Stimulated activated naive CD4-positive, alpha-beta T cell treated with Interleukin-2 at 50 U/mL for 16 hours (primary cell): ENCODE measurements at regions not wholly inside any gene's neighbourhood (a gene's known extent, or its start where the extent isn't known, plus 50 kb on each side); places are given as distances from the start of the nearest gene placed in this dataset.
"Not testable (repeated sequence)": the region's sequence is repeated elsewhere in the genome, so short reads cannot be mapped to it uniquely, and the experiment has no call there.

Source experiments
- DNase-seq: peaks from one replicate; lab custom pipeline; 2025; lab: John Stamatoyannopoulos, UW

- DNase-seq: no peak
Measured at GRCh38 chr13:23007426-23007825, 173.4 kb upstream of the SGCG start.

DNA sequence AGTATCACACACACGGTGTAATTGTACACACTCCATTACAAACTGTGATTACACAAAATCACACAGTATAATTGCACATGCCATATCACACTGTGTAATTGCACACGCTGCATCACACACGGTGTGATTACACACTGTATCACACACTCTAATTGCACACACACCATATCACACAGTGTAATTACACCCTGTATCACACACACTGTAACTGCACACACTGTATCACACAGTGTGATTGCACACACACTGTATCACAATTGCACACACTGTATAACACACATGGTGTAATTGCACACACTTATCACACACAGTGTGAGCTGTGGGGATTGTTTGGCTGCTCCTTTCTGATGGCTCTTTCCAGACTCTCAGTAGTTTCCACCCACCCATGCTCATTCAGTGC, 162.6 kb upstream of the SGCG start:
- no peak for DNase-seq

DNA sequence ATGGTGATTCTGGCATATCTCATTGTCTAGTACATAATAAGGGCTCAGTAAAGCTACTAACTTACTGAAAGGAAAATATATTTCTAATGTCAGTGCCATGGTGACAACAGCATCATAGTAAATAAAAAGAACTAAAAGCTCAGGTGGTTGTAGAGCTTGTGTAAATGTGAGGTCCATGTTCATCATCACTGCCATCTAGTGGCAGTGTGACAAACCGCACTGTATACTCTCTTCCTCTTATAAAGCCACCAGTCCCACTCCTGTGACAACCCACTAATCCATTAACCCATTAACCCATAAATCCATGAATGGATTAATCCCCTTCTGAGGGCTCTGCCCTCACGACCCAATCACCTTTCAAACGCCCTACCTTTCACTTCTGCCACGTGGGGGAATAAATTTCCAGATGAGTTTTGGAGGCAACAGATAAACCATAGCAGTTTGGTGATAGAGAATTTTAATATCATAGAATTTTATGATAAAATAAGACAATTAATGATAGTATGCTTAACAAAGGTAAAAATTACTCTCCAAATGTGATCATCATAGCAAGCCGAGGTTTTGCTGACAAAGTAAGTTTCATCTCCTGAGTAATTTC, 160.4 kb upstream of the SGCG start:
- no peak for DNase-seq

DNA sequence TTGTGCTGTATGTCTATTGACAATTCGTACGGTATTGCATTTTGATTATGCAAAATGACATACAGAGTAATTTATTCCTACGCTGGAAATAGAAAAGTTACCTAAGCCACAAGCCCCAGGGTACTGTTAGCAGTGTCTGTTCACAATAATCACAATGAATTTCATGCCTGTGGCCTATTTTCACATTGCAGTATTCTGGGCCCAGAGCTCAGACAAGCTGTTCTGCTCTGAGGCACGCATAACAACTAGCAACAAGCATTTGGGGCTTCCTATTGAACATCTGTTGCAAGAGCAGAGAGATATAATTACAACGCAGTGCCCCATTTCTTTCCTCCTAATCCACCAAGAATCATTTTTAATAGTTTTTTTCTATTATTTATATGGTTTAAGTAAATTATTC, 158.9 kb upstream of the SGCG start:
- DNase-seq: no peak

- DNase-seq: no peak
Measured at GRCh38 chr13:23022704-23023103, 158.1 kb upstream of the SGCG start.

- DNase-seq: no peak
Measured at GRCh38 chr13:23025864-23026608, 154.7 kb upstream of the SGCG start.

DNA sequence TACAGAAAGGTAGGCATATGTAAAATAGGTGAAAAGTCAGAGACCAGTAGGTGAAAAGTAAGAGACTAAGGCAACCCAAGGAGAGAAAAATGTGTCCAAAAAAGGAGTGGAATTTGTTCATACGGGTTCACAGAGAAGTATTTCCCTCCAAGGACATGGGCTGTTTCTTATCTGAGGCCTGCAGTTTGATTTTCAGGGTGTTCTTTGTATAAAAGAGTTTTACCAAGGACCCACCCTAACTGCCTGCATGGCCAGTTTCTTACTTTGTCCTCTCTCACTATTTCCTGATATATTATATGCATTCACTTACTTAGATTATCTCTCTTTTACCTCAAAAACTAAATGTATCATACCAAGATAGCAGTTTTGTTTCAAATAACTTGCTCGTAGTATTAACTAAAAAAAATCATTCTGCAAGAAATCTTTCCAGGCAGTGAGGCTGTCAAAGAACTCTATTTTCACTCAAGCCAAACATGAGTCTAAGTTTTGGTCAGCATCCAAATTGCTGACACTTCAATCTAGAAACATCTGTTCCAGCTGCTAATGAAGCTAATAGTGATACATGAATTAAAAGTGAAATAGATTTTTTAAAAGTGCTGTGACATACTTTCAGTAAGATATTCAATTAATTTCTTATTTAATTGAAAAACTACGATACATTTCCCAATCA, 141.4 kb upstream of the SGCG start:
- no peak for DNase-seq

DNA sequence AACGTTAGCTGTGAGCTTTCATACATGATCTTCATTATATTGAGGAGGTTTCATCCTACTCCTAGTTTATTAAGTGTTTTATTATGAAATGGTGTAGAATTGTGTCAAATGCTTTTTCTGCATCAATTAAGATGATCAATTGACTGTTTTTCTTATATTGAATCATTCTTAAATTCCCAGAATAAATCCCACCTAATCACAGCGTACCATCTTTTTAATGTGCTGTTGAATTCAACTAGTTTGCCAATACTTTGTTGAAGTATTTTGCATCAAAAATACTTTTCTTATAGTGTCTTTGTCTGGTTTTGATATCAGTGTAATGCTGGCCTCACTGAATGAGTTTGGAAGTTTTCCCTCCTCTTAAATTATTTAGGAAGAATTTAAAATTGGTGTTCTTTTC, 138.6 kb upstream of the SGCG start:
- no peak for DNase-seq

GRCh38 chr13:23044906-23045305, 135.9 kb upstream of the SGCG start:
- DNase-seq: no peak

DNA sequence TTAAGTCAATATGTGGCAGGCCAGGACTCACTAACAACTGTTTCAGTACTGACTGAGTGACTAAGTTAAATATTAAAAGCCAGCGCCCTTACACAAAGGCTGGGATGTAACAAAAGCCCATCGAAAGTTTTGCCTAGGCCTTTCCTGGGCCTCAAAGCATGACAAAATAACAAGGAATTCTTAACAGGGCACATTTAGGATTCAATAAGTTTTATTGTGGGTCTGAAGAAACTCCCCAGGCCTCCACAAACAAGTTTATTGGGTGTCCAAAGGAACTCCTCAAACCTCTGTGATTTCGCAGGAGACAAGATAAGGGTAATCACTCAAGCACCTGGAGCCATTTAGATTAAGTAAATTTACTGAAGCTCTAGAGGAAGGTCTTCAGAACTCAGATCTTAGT, 130.7 kb upstream of the SGCG start:
- no peak for DNase-seq

- not testable (repeated sequence) for DNase-seq
Measured at GRCh38 chr13:23053711-23054110, 127.1 kb upstream of the SGCG start.

DNA sequence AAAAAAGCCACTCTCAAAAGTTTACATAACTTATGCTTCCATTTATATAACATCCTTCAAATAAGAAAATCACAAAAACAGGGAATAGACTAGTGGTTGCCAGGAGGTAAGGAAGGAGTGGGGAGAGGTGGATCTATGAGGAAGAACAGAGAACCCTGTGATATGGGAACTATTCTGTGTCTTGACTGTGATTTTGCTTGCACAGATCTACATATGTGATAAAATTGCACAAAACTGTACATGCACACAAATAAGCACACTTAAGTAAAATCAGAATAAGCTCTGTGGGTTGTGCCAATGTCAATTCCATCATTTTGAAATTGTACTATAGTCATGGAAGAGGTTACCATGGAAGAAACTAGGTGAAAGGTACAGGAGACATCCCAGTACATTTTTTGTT, 121.6 kb upstream of the SGCG start:
- DNase-seq: no peak

DNA sequence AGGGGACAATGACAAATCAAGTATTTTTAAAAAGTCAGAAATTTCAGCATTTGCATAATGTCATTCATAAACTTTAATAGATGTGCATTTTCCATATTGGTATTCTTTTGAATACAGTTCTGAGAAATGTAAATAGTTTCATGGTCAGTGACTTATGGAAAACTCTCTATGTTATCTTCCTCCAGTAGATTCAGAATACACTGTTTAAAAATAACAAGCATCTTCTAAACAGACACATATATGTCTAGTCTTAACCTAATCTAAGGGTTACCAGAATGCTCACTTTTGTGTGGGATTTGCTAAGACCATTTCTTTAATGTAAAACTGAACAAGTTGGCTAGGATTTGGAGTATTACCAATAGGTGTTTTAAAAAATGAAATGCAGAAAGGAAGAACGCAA, 119.8 kb upstream of the SGCG start:
- DNase-seq: no peak

DNA sequence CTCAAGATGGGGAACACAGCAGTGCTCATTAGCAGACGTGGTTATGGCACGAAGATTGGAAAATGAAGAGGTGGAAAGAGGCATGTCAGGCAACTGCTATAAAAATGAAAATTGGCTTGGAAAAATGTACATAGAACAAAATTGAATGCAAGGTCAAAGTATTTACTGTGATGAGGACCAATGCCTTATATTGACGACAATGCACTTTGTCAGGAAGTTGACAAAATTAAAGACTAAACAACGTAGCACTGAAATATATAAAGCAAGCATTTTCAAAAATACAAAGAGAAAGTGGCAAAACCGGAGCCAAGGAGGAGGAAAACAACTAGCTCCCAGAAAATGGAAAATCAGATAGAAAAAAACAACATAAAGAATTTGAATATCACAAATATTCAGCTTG, 113.7 kb upstream of the SGCG start:
- no peak for DNase-seq

DNA sequence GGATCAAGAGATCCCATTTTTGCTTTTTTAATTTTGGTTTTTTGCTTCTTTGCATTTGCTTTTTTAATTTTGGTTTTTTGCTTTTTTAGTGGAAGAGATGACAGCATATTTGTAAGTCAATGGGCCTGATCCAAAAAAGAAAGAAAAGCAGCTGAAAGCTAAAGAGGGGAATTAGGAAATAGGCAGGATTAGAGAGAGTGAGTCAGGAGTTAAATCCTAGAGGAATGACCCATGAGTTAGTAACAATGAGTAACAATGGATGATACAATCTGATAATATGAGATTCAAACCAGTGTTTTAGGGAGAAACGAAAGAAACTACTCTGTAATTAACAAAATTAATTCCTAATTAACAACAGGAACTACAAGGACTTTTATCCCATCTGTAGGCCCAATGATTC, 111.2 kb upstream of the SGCG start:
- no peak for DNase-seq

- DNase-seq: no peak
Measured at GRCh38 chr13:23074075-23074828, 106.5 kb upstream of the SGCG start.

DNA sequence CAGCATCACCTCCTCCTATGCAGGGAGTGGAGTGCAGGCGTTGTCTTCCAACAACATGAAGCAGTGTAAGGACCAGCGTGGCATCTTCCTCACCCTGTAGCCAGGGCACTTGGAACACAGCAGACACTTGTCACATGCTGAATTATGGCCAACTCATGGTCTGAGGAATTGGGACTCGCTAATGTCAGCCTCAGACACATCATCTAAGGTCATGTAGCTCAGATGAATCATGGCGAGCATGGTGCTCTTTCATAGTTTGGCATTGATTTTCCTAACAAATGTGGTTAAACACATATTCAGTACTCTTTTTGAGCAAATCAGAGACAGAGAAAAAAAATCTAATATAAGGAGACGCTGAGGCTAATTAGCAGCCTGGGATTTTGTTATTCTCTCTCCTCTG, 99.6 kb upstream of the SGCG start:
- no peak for DNase-seq

GRCh38 chr13:23081901-23082300, 98.9 kb upstream of the SGCG start:
- DNase-seq: no peak

GRCh38 chr13:23086968-23087623, 93.7 kb upstream of the SGCG start:
- DNase-seq: no peak

DNA sequence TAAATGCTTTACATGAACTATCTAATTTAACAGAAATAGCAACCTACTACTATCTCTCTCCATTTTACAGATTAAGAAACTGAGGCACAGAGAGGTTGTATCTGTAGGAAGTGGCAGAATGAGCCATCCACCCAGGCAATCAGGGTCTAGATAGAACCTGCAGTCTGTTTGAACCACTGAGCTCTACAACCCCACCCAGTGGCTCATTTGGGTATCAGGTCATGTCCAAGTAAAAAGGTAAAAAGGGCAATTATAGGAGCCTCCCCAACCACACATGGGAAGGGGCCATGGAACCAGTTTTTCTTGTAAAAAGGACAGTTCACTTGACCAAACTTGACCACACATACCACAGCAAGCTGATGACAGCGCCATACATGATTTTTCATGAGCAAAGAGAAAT, 92.9 kb upstream of the SGCG start:
- DNase-seq: no peak

DNA sequence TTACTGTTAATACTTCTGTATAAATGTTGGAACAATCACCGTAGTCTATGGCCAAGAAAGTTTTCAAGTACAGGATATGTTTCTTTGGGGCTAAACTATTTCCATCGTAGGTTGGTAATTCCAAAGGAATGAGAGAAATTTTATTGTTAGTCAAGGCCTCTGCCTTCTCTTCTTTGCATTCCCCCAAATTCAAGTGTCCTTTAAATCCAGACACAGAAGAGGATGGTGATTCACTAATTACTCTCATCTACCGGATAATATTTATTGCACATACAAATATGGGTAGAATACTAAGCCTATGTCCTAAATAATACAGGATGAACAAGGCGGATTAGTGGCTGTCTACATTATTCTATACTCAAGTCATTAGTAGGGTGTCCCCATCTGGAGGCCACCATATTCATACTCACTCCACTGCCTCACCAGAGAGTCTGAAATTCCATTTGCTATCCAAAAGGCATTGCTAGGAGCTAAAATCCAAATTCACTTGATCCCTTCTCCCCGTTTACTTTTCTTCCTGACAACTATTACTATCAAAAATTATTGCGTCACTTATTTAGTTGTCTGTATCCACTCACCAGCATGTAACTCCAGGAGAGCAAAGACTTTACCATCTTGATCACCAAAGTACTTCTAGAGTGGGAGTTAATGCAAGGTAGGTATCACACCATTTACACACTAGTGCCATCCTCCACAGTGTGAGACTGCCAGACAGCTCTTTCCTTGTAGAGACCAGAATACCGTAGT, 82.4 kb upstream of the SGCG start:
- no peak for DNase-seq

DNA sequence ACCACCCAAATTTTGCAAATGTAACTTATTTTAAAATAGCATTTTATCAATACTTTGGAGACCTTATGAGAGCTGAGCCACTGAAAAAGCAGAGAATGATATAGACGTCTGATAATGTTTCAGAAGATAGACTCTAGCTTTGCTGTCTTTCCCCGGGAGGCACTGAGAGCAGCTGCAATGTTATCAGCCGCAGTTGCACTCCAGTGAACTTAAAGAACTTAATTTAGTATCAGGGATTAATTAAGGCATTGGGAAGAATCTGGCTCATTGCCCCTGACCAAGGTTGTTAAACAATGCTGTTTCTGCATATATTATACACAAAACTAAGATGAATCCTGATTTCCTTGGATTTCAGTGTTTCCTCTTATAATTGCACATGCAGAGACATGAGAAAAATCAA, 75.7 kb upstream of the SGCG start:
- DNase-seq: no peak
